MCF 10A (cell line): ENCODE measurements at regions not wholly inside any gene's neighbourhood (a gene's known extent, or its start where the extent isn't known, plus 50 kb on each side); places are given as distances from the start of the nearest gene placed in this dataset.

ENCODE experiments used
- BruUV-seq: library from RNA; stranded (reverse); fragments of 400-500 nt; replicated peaks from 2 replicates; lab custom pipeline; 2021; lab: Mats Ljungman, UMichigan
- CTCF ChIA-PET: fragments of 300-600 bp; sonication (Branson Sonifier 250); formaldehyde crosslinking; extraction: SDS; loops from one replicate; lab custom pipeline; 2021; ENCODE audit warnings: antibody characterized with exemption, inconsistent platforms; lab: Yijun Ruan, JAX
- POLR2A ChIA-PET: fragments of 300-600, 350-650 bp; sonication (Branson Sonifier 250); formaldehyde crosslinking; extraction: SDS; loops from one replicate; lab custom pipeline; 2020; ENCODE audit warnings: antibody characterized with exemption, inconsistent platforms; lab: Yijun Ruan, JAX
- DNase-seq: peaks from one replicate; pipeline ENCODE4 v3.0.0-alpha.2; 2018; ENCODE audit not compliant: unreplicated experiment
- H3K27ac Mint-ChIP-seq: one replicate; pipeline ENCODE4 v1.8.0; 2022; ENCODE audit warnings: mild to moderate bottlenecking, low read depth, mixed read lengths; ENCODE audit not compliant: unreplicated experiment
- H3K27me3 Mint-ChIP-seq: one replicate; pipeline ENCODE4 v1.8.0; 2022; ENCODE audit warnings: mixed read lengths; ENCODE audit not compliant: insufficient read depth, unreplicated experiment
- H3K36me3 Mint-ChIP-seq: one replicate; pipeline ENCODE4 v1.8.0; 2022; ENCODE audit warnings: mild to moderate bottlenecking, moderate library complexity, mixed read lengths; ENCODE audit not compliant: insufficient read depth, unreplicated experiment
- H3K4me1 Mint-ChIP-seq: one replicate; pipeline ENCODE4 v1.8.0; 2022; ENCODE audit warnings: mixed read lengths; ENCODE audit not compliant: insufficient read depth, unreplicated experiment
- H3K4me3 Mint-ChIP-seq: one replicate; pipeline ENCODE4 v1.8.0; 2022; ENCODE audit warnings: mild to moderate bottlenecking, moderate library complexity, mixed read lengths; ENCODE audit not compliant: unreplicated experiment
- H3K9me3 Mint-ChIP-seq: one replicate; pipeline ENCODE4 v1.8.0; 2022; ENCODE audit warnings: mixed read lengths; ENCODE audit not compliant: unreplicated experiment
- CTCF ChIP-seq: fragments of 200-600 bp; IDR thresholded peaks from one replicate; pipeline ENCODE4 v1.8.0; 2022; ENCODE audit warnings: antibody characterized with exemption, mild to moderate bottlenecking; ENCODE audit not compliant: unreplicated experiment
- intact Hi-C: fragments of 100-400 bp; cut with micrococcal nuclease; formaldehyde crosslinking; loops from 2 replicates; pipeline ENCODE4 v1.14.1; 2022

GRCh38 chr5:58040044-58040443 is 419.8 kb downstream of the PLK2 start:
- intact Hi-C loops: no loop called here
- peaks cover 4% of the 10 kb centered on the region for H3K9me3 Mint-ChIP-seq
- no peak overlapping the region for H3K27ac Mint-ChIP-seq
- no peak for DNase-seq
- no peak overlapping the region for H3K4me3 Mint-ChIP-seq
- H3K4me1 Mint-ChIP-seq: peaks cover 16% of the 10 kb centered on the region
- TF ChIP-seq CTCF: no peak
- BruUV-seq: no TSS peak
- peaks cover 4% of the 10 kb centered on the region for H3K36me3 Mint-ChIP-seq
- no peaks in the 10 kb centered on the region for H3K27me3 Mint-ChIP-seq
- ChIA-PET POLR2A (interaction anchor here (0.9 to 1.0 kb wide), 3 partner anchors 14 to 17 kb away, joined by 3 to 4 read pairs (median 3); no protein-coding TSS in a partner anchor), CTCF (interaction anchor here (0.6 kb wide), 1 partner anchor 916 kb away, joined by 3 read pairs; no protein-coding TSS in a partner anchor)

- intact Hi-C loops: no loop called here
- no peaks in the 10 kb centered on the region for H3K27me3 Mint-ChIP-seq
- ChIA-PET CTCF (no interaction called here), POLR2A (interaction anchor here (0.7 kb wide), 1 partner anchor 10 kb away, joined by 3 read pairs; no protein-coding TSS in a partner anchor)
- BruUV-seq: no TSS peak
- H3K4me1 Mint-ChIP-seq: peaks cover 8% of the 10 kb centered on the region
- H3K27ac Mint-ChIP-seq: no peak overlapping the region
- no peak for DNase-seq
- H3K9me3 Mint-ChIP-seq: peaks cover 4% of the 10 kb centered on the region
- no peak overlapping the region for H3K4me3 Mint-ChIP-seq
- no peak for TF ChIP-seq CTCF
- H3K36me3 Mint-ChIP-seq: peaks cover 4% of the 10 kb centered on the region
These were observed 422.0 kb downstream of the PLK2 start for GRCh38 chr5:58037899-58038298.

GRCh38 chr5:58025809-58026208 is 434.1 kb downstream of the PLK2 start:
- H3K4me1 Mint-ChIP-seq: peaks cover 7% of the 10 kb centered on the region
- ChIA-PET POLR2A (interaction anchor here (1.2 to 1.5 kb wide), 2 partner anchors 9 to 14 kb away, joined by 3 to 4 read pairs; no protein-coding TSS in a partner anchor), CTCF (interaction anchor here (0.7 to 0.9 kb wide), 2 partner anchors 247 to 435 kb away, joined by 3 read pairs; no protein-coding TSS in a partner anchor)
- no peaks in the 10 kb centered on the region for H3K27me3 Mint-ChIP-seq
- H3K9me3 Mint-ChIP-seq: no peaks in the 10 kb centered on the region
- H3K27ac Mint-ChIP-seq: no peak overlapping the region
- intact Hi-C loops: no loop called here
- DNase-seq: no peak
- H3K4me3 Mint-ChIP-seq: no peak overlapping the region
- BruUV-seq: no TSS peak
- no peak for TF ChIP-seq CTCF
- no peaks in the 10 kb centered on the region for H3K36me3 Mint-ChIP-seq

GRCh38 chr5:58024151-58024550 is 435.7 kb downstream of the PLK2 start:
- ChIA-PET POLR2A (interaction anchor here (0.7 to 1.0 kb wide), 4 partner anchors 16 to 208 kb away, joined by 3 read pairs; no protein-coding TSS in a partner anchor), CTCF (interaction anchor here (0.7 kb wide), 1 partner anchor 136 kb away, joined by 3 read pairs; no protein-coding TSS in a partner anchor)
- intact Hi-C loops: no loop called here
- Mint-ChIP-seq H3K27ac (no peak overlapping the region), H3K4me3 (no peak overlapping the region), H3K36me3 (no peaks in the 10 kb centered on the region), H3K4me1 (peaks cover 7% of the 10 kb centered on the region), H3K9me3 (no peaks in the 10 kb centered on the region), H3K27me3 (no peaks in the 10 kb centered on the region)
- DNase-seq: no peak
- TF ChIP-seq CTCF: no peak
- no TSS peak for BruUV-seq
